ENCODE measurements at regions not wholly inside any gene's neighbourhood (a gene's known extent, or its start where the extent isn't known, plus 50 kb on each side); places are given as distances from the start of the nearest gene placed in this dataset.

DNA sequence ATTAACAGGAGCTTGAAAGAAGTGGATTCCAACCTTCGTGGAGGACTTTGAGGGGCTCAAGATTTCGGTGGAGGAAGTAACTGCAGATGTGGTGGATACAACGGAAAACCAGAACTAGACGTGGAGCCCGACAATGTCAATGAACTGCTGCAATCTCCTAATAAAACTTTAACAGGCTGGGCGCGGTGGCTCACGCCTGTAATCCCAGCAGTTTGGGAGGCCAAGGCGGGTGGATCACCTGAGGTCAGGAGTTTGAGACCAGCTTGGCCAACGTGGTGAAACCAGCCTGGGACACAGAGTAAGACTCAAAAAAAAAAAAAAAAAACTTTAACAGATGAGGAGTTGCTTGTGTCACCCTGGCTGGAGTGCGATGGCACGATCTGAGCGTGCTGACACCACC, 477.8 kb upstream of the MKI67 start:
- no peak for FAIRE-seq
- Histone ChIP-seq H3K27me3 (ENCODE audit: control insufficient read depth in 2 of 2, insufficient read depth in 2 of 2, low read length in 2 of 2) (no peaks in the 10 kb centered on the region), H3K36me3 (ENCODE audit: control insufficient read depth, insufficient read depth, low read length) (no peaks in the 10 kb centered on the region), H3K27ac (ENCODE audit: extremely low read depth, low read depth, low read length) (no peak overlapping the region), H3K9me3 (replicated peaks; ENCODE audit: control insufficient read depth, insufficient read depth, low read depth, low read length) (no peaks in the 10 kb centered on the region), H3K4me2 (ENCODE audit: insufficient read depth, low read length) (no peak overlapping the region), H3K9ac (ENCODE audit: insufficient read depth in 1 of 2, low read depth in 2 of 2, low read length in 2 of 2) (no peak overlapping the region), H3K4me1 (replicated peaks in 1 of 2; ENCODE audit: control insufficient read depth in 2 of 2, insufficient read depth in 2 of 2, low read length in 2 of 2) (peaks cover 6 to 8% of the 10 kb centered on the region in 2 experiments; a peak in 4 of 5 replicates), H3K9me1 (ENCODE audit: control insufficient read depth, insufficient read depth, low read length) (no peaks in the 10 kb centered on the region), H3K79me2 (ENCODE audit: control insufficient read depth, insufficient read depth, low read length) (no peaks in the 10 kb centered on the region), H2AFZ (ENCODE audit: low read depth, low read length) (no peak overlapping the region), H4K20me1 (replicated peaks; ENCODE audit: control insufficient read depth, insufficient read depth, low read length) (no peaks in the 10 kb centered on the region), H3K4me3 (no peak overlapping the region)
- no peak for ATAC-seq
- DNase-seq (ENCODE audit: extremely low read depth in 1 of 4, low spot score in 3 of 4): no peak
- in situ Hi-C loops (cut with MboI): no loop called here
- TF ChIP-seq GTF2E2 (tag; IDR thresholded peaks at IDR 0.05) (no peak), ZNF282 (CRISPR knock-in tag; IDR thresholded peaks at IDR 0.05) (no peak), POLR2G (IDR thresholded peaks at IDR 0.05; ENCODE audit: low read depth, low read length) (no peak), HDAC6 (IDR thresholded peaks at IDR 0.05; ENCODE audit: low read depth, low read length) (no peak), PHF21A (IDR thresholded peaks at IDR 0.05; ENCODE audit: borderline replicate concordance, low read depth) (no peak), PCBP2 (IDR thresholded peaks at IDR 0.05; ENCODE audit: low read depth, low read length, poor library complexity, severe bottlenecking) (no peak), MNT (conservative IDR thresholded peaks at IDR 0.05) (no peak), ZNF77 (CRISPR knock-in tag; IDR thresholded peaks at IDR 0.05) (no peak), BACH1 (tag; IDR thresholded peaks at IDR 0.05) (no peak), SRSF7 (optimal IDR thresholded peaks at IDR 0.05; ENCODE audit: low read depth, low read length) (no peak), NR2C1 (IDR thresholded peaks at IDR 0.05) (no peak), NR2C1 (tag; IDR thresholded peaks at IDR 0.05) (no peak), ARID3A (IDR thresholded peaks at IDR 0.05; ENCODE audit: borderline replicate concordance, low read depth, low read length) (no peak), ZNF444 (CRISPR knock-in tag; IDR thresholded peaks at IDR 0.05) (no peak), HNRNPK (IDR thresholded peaks at IDR 0.05; ENCODE audit: low read depth, low read length, poor library complexity, severe bottlenecking) (no peak), ESRRA (IDR thresholded peaks at IDR 0.05; ENCODE audit: borderline replicate concordance, low read depth) (no peak)
- TF ChIP-seq, protein P1, sequence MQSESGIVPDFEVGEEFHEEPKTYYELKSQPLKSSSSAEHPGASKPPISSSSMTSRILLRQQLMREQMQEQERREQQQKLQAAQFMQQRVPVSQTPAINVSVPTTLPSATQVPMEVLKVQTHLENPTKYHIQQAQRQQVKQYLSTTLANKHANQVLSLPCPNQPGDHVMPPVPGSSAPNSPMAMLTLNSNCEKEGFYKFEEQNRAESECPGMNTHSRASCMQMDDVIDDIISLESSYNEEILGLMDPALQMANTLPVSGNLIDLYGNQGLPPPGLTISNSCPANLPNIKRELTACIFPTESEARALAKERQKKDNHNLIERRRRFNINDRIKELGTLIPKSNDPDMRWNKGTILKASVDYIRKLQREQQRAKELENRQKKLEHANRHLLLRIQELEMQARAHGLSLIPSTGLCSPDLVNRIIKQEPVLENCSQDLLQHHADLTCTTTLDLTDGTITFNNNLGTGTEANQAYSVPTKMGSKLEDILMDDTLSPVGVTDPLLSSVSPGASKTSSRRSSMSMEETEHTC (IDR thresholded peaks at IDR 0.05): no peak
- TF ChIP-seq, protein P2, sequence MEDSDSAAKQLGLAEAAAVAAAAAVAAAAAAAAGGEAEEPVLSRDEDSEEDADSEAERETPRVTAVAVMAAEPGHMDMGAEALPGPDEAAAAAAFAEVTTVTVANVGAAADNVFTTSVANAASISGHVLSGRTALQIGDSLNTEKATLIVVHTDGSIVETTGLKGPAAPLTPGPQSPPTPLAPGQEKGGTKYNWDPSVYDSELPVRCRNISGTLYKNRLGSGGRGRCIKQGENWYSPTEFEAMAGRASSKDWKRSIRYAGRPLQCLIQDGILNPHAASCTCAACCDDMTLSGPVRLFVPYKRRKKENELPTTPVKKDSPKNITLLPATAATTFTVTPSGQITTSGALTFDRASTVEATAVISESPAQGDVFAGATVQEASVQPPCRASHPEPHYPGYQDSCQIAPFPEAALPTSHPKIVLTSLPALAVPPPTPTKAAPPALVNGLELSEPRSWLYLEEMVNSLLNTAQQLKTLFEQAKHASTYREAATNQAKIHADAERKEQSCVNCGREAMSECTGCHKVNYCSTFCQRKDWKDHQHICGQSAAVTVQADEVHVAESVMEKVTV (CRISPR knock-in tag; IDR thresholded peaks at IDR 0.05): no peak
- no TSS peak for BruUV-seq (replicated peaks)
- 97% methylated on average over 8 of the region's 13 CpGs for WGBS (ENCODE audit: insufficient coverage, low coverage, missing lambda C conversion rate)
- intact Hi-C loops (cut with micrococcal nuclease): no loop called here
- CTCF ChIA-PET (ENCODE audit: low intra/inter-chr PET ratio): no interaction called here
- POLR2A ChIA-PET: no interaction called here

All from K562 (cell line).